Stimulated activated naive CD8-positive, alpha-beta T cell treated with anti-CD3 and anti-CD28 coated beads, Interleukin-15, Interleukin-2, amounts not matched to agents 100 ng/mL and 50 ng/mL, for 24 hours (primary cell): ENCODE measurements at regions not wholly inside any gene's neighbourhood (a gene's known extent, or its start where the extent isn't known, plus 50 kb on each side); places are given as distances from the start of the nearest gene placed in this dataset.
"Not testable (repeated sequence)": the region's sequence is repeated elsewhere in the genome, so short reads cannot be mapped to it uniquely, and the experiment has no call there.

Source experiments
- H3K27ac Mint-ChIP-seq: one replicate; pipeline ENCODE4 v1.8.0; 2021; ENCODE audit warnings: mild to moderate bottlenecking, mixed read lengths
- H3K27me3 Mint-ChIP-seq: one replicate; pipeline ENCODE4 v1.8.0; 2021; ENCODE audit warnings: mixed read lengths
- H3K36me3 Mint-ChIP-seq: one replicate; pipeline ENCODE4 v1.8.0; 2021; ENCODE audit warnings: low read depth, mixed read lengths
- H3K4me1 Mint-ChIP-seq: one replicate; pipeline ENCODE4 v1.8.0; 2021; ENCODE audit warnings: low read depth, mixed read lengths
- H3K4me3 Mint-ChIP-seq: one replicate; pipeline ENCODE4 v1.8.0; 2021; ENCODE audit warnings: mild to moderate bottlenecking, mixed read lengths
- H3K9me3 Mint-ChIP-seq: one replicate; pipeline ENCODE4 v1.8.0; 2021; ENCODE audit warnings: mixed read lengths

- Mint-ChIP-seq H3K9me3 (peaks cover 11% of the 10 kb centered on the region), H3K4me3 (no peak overlapping the region), H3K27ac (no peak overlapping the region), H3K36me3 (no peaks in the 10 kb centered on the region), H3K27me3 (peaks cover 3% of the 10 kb centered on the region), H3K4me1 (no peaks in the 10 kb centered on the region)
These were observed 605.4 kb upstream of the SLC35B3 start for GRCh38 chr6:9040718-9041117.

GRCh38 chr6:9039258-9039657, 603.9 kb upstream of the SLC35B3 start:
- peaks cover 11% of the 10 kb centered on the region for H3K9me3 Mint-ChIP-seq
- H3K4me1 Mint-ChIP-seq, result no peaks in the 10 kb centered on the region
- H3K27me3 Mint-ChIP-seq, result peaks cover 3% of the 10 kb centered on the region
- no peak overlapping the region for H3K27ac Mint-ChIP-seq
- H3K36me3 Mint-ChIP-seq, result no peaks in the 10 kb centered on the region
- H3K4me3 Mint-ChIP-seq, result no peak overlapping the region

- H3K4me3 Mint-ChIP-seq, result no peak overlapping the region
- no peaks in the 10 kb centered on the region for H3K36me3 Mint-ChIP-seq
These were observed 592.7 kb upstream of the SLC35B3 start for GRCh38 chr6:9028086-9028485.

GRCh38 chr6:9025796-9026394, 590.5 kb upstream of the SLC35B3 start:
- peaks cover 4% of the 10 kb centered on the region for H3K4me1 Mint-ChIP-seq

More at GRCh38 chr6:9028086-9028485, 592.7 kb upstream of the SLC35B3 start:
- Mint-ChIP-seq H3K9me3 (no peaks in the 10 kb centered on the region), H3K4me1 (peaks cover 4% of the 10 kb centered on the region), H3K27me3 (peaks cover 3% of the 10 kb centered on the region), H3K27ac (no peak overlapping the region)

GRCh38 chr6:9025228-9025627, 589.9 kb upstream of the SLC35B3 start:
- Mint-ChIP-seq H3K27me3 (peaks cover 3% of the 10 kb centered on the region), H3K36me3 (no peaks in the 10 kb centered on the region), H3K9me3 (no peaks in the 10 kb centered on the region), H3K4me1 (peaks cover 4% of the 10 kb centered on the region), H3K27ac (no peak overlapping the region), H3K4me3 (peak overlapping the region; percentile 25)

More at GRCh38 chr6:9025796-9026394, 590.5 kb upstream of the SLC35B3 start:
- Mint-ChIP-seq H3K36me3 (no peaks in the 10 kb centered on the region), H3K4me3 (no peak overlapping the region), H3K27ac (no peak overlapping the region), H3K27me3 (peaks cover 3% of the 10 kb centered on the region), H3K9me3 (no peaks in the 10 kb centered on the region)

- H3K27me3 Mint-ChIP-seq, H3K27ac Mint-ChIP-seq, H3K9me3 Mint-ChIP-seq: not testable (repeated sequence)
These were observed 588.9 kb upstream of the SLC35B3 start for GRCh38 chr6:9024246-9024645.

GRCh38 chr6:9020001-9020400, 584.7 kb upstream of the SLC35B3 start:
- Mint-ChIP-seq H3K4me1 (peaks cover under 1% of the 10 kb centered on the region), H3K9me3 (no peaks in the 10 kb centered on the region), H3K36me3 (no peaks in the 10 kb centered on the region), H3K27ac (no peak overlapping the region), H3K27me3 (no peaks in the 10 kb centered on the region), H3K4me3 (no peak overlapping the region)

More at GRCh38 chr6:9024246-9024645, 588.9 kb upstream of the SLC35B3 start:
- not testable (repeated sequence) for H3K36me3 Mint-ChIP-seq, H3K4me3 Mint-ChIP-seq, H3K4me1 Mint-ChIP-seq

GRCh38 chr6:9009931-9010330, 574.6 kb upstream of the SLC35B3 start:
- Mint-ChIP-seq H3K9me3 (peaks cover 8% of the 10 kb centered on the region), H3K27me3 (peaks cover 4% of the 10 kb centered on the region), H3K36me3 (no peaks in the 10 kb centered on the region), H3K4me1 (no peaks in the 10 kb centered on the region), H3K4me3 (no peak overlapping the region), H3K27ac (no peak overlapping the region)

- no peaks in the 10 kb centered on the region for H3K36me3 Mint-ChIP-seq
- peaks cover 5% of the 10 kb centered on the region for H3K9me3 Mint-ChIP-seq
- H3K4me3 Mint-ChIP-seq, result no peak overlapping the region
- no peak overlapping the region for H3K27ac Mint-ChIP-seq
- peaks cover 4% of the 10 kb centered on the region for H3K27me3 Mint-ChIP-seq
- H3K4me1 Mint-ChIP-seq, result no peaks in the 10 kb centered on the region
These were observed 571.7 kb upstream of the SLC35B3 start for GRCh38 chr6:9007027-9007426.

- no peaks in the 10 kb centered on the region for H3K4me1 Mint-ChIP-seq
- no peaks in the 10 kb centered on the region for H3K36me3 Mint-ChIP-seq
- peaks cover under 1% of the 10 kb centered on the region for H3K27me3 Mint-ChIP-seq
- no peak overlapping the region for H3K4me3 Mint-ChIP-seq
- no peak overlapping the region for H3K27ac Mint-ChIP-seq
- H3K9me3 Mint-ChIP-seq, result no peaks in the 10 kb centered on the region
These were observed 567.5 kb upstream of the SLC35B3 start for GRCh38 chr6:9002833-9003232.

- H3K27ac Mint-ChIP-seq, result no peak overlapping the region
- no peaks in the 10 kb centered on the region for H3K36me3 Mint-ChIP-seq
- H3K4me3 Mint-ChIP-seq, result no peak overlapping the region
- H3K27me3 Mint-ChIP-seq, result peaks cover 9% of the 10 kb centered on the region
- H3K4me1 Mint-ChIP-seq, result no peaks in the 10 kb centered on the region
- peaks cover 3% of the 10 kb centered on the region for H3K9me3 Mint-ChIP-seq
These were observed 559.8 kb upstream of the SLC35B3 start for GRCh38 chr6:8995156-8995555.

GRCh38 chr6:8993111-8993510, 557.8 kb upstream of the SLC35B3 start:
- peaks cover 3% of the 10 kb centered on the region for H3K9me3 Mint-ChIP-seq
- no peak overlapping the region for H3K27ac Mint-ChIP-seq
- H3K27me3 Mint-ChIP-seq, result peaks cover 9% of the 10 kb centered on the region
- H3K4me1 Mint-ChIP-seq, result no peaks in the 10 kb centered on the region
- H3K4me3 Mint-ChIP-seq, result no peak overlapping the region
- H3K36me3 Mint-ChIP-seq, result no peaks in the 10 kb centered on the region

- peaks cover 13% of the 10 kb centered on the region for H3K27me3 Mint-ChIP-seq
- no peaks in the 10 kb centered on the region for H3K36me3 Mint-ChIP-seq
- peaks cover 3% of the 10 kb centered on the region for H3K9me3 Mint-ChIP-seq
- H3K4me3 Mint-ChIP-seq, result no peak overlapping the region
- H3K27ac Mint-ChIP-seq, result no peak overlapping the region
- H3K4me1 Mint-ChIP-seq, result no peaks in the 10 kb centered on the region
These were observed 556.5 kb upstream of the SLC35B3 start for GRCh38 chr6:8991844-8992243.

- H3K9me3 Mint-ChIP-seq, result peaks cover under 1% of the 10 kb centered on the region
- no peaks in the 10 kb centered on the region for H3K4me1 Mint-ChIP-seq
- no peak overlapping the region for H3K4me3 Mint-ChIP-seq
- peaks cover 22% of the 10 kb centered on the region for H3K27me3 Mint-ChIP-seq
- H3K36me3 Mint-ChIP-seq, result no peaks in the 10 kb centered on the region
- no peak overlapping the region for H3K27ac Mint-ChIP-seq
These were observed 554.7 kb upstream of the SLC35B3 start for GRCh38 chr6:8990075-8990474.

- no peaks in the 10 kb centered on the region for H3K36me3 Mint-ChIP-seq
- H3K27me3 Mint-ChIP-seq, result peaks cover 27% of the 10 kb centered on the region
- no peak overlapping the region for H3K27ac Mint-ChIP-seq
- no peaks in the 10 kb centered on the region for H3K9me3 Mint-ChIP-seq
- H3K4me1 Mint-ChIP-seq, result no peaks in the 10 kb centered on the region
- H3K4me3 Mint-ChIP-seq, result no peak overlapping the region
These were observed 547.9 kb upstream of the SLC35B3 start for GRCh38 chr6:8983202-8983688.

GRCh38 chr6:8982668-8983067, 547.3 kb upstream of the SLC35B3 start:
- H3K4me1 Mint-ChIP-seq, result no peaks in the 10 kb centered on the region
- no peak overlapping the region for H3K27ac Mint-ChIP-seq
- H3K4me3 Mint-ChIP-seq, result no peak overlapping the region
- H3K27me3 Mint-ChIP-seq, result peaks cover 24% of the 10 kb centered on the region
- no peaks in the 10 kb centered on the region for H3K9me3 Mint-ChIP-seq
- no peaks in the 10 kb centered on the region for H3K36me3 Mint-ChIP-seq
